ENCODE measurements at regions not wholly inside any gene's neighbourhood (a gene's known extent, or its start where the extent isn't known, plus 50 kb on each side); places are given as distances from the start of the nearest gene placed in this dataset.

GRCh38 chr5:13107537-13107936, 837.0 kb downstream of the DNAH5 start:
- no peak for TF ChIP-seq POLR2A (IDR thresholded peaks at IDR 0.05; ENCODE audit: low read length)
- no peak for TF ChIP-seq GATA1 (IDR thresholded peaks at IDR 0.05; ENCODE audit: low read depth, low read length)
